ENCODE measurements at regions not wholly inside any gene's neighbourhood (a gene's known extent, or its start where the extent isn't known, plus 50 kb on each side); places are given as distances from the start of the nearest gene placed in this dataset.

DNA sequence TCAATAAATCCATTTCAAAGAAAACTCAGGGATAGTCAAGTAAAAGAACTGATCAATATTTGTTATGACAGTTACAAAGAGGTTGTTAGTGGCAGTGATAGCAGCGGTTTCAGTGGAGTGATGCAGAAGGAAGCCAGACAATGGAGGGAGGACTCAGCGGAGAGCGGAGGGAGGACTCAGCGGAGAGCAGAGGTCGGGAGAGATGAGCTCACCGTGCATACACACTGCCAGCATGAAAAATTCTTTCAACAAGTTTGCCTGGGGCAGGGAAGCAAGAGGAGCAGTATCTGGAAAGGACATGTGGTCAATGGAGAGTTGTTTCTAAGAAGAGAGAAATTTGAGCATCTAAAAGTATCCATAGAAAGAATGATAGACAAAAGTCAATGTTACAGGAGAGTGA is 60.9 kb upstream of the BCL11A start:
- TF ChIP-seq REST (IDR thresholded peaks at IDR 0.05; ENCODE audit: insufficient read depth in 1 of 2, low read depth in 2 of 2, low read length in 1 of 2): no peak
- TF ChIP-seq CTCF (IDR thresholded peaks at IDR 0.05): no peak
